BE2C (cell line): ENCODE measurements at regions not wholly inside any gene's neighbourhood (a gene's known extent, or its start where the extent isn't known, plus 50 kb on each side); places are given as distances from the start of the nearest gene placed in this dataset.
A peak's percentile ranks its signal among the peaks of the same experiment; 100 is the strongest.
"Not testable (repeated sequence)": the region's sequence is repeated elsewhere in the genome, so short reads cannot be mapped to it uniquely, and the experiment has no call there.

ENCODE experiments used
- DNase-seq: peaks from one replicate; pipeline ENCODE4 v3.0.0-alpha.2; 2020
- H3K27me3 ChIP-seq: fragments of 250-450 bp; sonication (Bioruptor Pico); 2 replicates; pipeline ENCODE4 v1.5.1; 2020; ENCODE audit warnings: mild to moderate bottlenecking
- H3K36me3 ChIP-seq: fragments of 250-450 bp; sonication (Bioruptor Pico); 2 replicates; pipeline ENCODE4 v1.5.1; 2020; ENCODE audit warnings: mild to moderate bottlenecking
- H3K4me1 ChIP-seq: fragments of 250-450 bp; sonication (Bioruptor Pico); 2 replicates; pipeline ENCODE4 v1.5.1; 2020
- H3K4me3 ChIP-seq: 2 replicates; pipeline ENCODE4 v1.5.1; 2011; ENCODE audit warnings: low read depth, low read length
- H3K9me3 ChIP-seq: fragments of 250-450 bp; sonication (Bioruptor Pico); 2 replicates; pipeline ENCODE4 v1.5.1; 2020
- TF ChIP-seq, protein P1 (sequence below): IDR thresholded peaks from 2 replicates; pipeline ENCODE4 v1.5.1; 2012; ENCODE audit warnings: mild to moderate bottlenecking, low read depth, low read length

- H3K36me3 ChIP-seq, DNase-seq, H3K27me3 ChIP-seq, H3K9me3 ChIP-seq, H3K4me1 ChIP-seq, H3K4me3 ChIP-seq: not testable (repeated sequence)
- TF ChIP-seq, protein P1, sequence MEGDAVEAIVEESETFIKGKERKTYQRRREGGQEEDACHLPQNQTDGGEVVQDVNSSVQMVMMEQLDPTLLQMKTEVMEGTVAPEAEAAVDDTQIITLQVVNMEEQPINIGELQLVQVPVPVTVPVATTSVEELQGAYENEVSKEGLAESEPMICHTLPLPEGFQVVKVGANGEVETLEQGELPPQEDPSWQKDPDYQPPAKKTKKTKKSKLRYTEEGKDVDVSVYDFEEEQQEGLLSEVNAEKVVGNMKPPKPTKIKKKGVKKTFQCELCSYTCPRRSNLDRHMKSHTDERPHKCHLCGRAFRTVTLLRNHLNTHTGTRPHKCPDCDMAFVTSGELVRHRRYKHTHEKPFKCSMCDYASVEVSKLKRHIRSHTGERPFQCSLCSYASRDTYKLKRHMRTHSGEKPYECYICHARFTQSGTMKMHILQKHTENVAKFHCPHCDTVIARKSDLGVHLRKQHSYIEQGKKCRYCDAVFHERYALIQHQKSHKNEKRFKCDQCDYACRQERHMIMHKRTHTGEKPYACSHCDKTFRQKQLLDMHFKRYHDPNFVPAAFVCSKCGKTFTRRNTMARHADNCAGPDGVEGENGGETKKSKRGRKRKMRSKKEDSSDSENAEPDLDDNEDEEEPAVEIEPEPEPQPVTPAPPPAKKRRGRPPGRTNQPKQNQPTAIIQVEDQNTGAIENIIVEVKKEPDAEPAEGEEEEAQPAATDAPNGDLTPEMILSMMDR = 0 out of 2 replicates have a peak, but pooled peaks have one; percentile 24
Measured at GRCh38 chr14:106537597-106537996, 1011.2 kb downstream of the TMEM121 start.

DNA sequence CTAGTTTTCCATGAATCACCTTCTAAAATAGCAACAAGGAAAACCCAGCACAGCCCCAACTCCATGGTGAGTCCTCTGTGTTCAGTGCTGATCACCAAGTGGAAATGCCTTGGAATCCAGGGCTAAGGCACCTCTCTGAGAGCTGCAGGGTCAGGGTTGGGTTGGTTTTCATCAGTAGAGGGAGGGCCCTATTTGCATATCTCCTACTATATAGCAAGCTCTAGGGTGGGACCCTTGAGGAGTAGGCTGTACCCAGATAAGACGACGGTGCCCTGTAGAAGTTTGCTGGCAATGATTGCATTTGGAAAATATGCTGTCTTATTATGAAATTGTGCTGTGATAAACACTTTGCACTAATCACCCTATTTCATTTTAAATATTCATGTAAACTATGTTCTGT is 1011.8 kb downstream of the TMEM121 start:
- H3K4me1 ChIP-seq = no peaks in the 10 kb centered on the region
- no peaks in the 10 kb centered on the region for H3K36me3 ChIP-seq
- 0 out of 2 replicates have a peak, but pooled peaks cover 3% of the 10 kb centered on the region for H3K27me3 ChIP-seq
- no peak overlapping the region for H3K4me3 ChIP-seq
- no peak for DNase-seq
- TF ChIP-seq, protein P1 = no peak
- H3K9me3 ChIP-seq = no peaks in the 10 kb centered on the region

DNA sequence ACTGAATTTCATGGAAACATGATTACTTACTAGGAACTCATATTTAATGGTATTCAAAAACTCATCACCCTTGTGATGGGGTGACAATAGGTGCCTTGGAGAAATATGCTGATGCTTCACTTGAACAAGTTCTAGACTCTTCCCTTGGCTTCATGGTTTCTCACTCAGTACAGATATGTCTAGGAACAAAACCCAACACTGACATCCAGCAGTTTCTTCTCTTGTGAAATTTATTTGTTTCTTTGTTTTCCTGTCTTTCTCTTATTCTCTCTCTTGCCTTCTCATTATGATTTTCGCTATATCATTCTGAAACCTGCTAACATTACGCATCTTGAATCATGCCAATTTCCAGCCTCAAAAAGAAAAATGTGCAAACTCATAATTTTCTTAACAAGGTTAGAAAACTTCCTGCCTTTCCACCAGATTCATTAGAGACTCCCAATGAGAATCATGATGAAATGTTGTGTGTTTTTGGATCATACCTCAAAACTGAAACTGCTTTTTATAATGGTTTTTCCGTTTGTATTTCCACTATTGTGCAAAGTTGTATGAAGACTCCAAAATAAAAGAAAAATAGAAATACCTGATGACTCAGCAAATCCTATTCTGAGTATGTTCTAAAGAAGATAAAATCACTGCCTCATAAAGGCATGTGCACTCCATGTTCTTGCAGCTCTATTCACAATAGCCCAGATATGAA is 1021.5 kb downstream of the TMEM121 start:
- no peaks in the 10 kb centered on the region for H3K27me3 ChIP-seq
- no peaks in the 10 kb centered on the region for H3K9me3 ChIP-seq
- no peaks in the 10 kb centered on the region for H3K4me1 ChIP-seq
- no peak for DNase-seq
- no peaks in the 10 kb centered on the region for H3K36me3 ChIP-seq
- TF ChIP-seq, protein P1 = no peak
- H3K4me3 ChIP-seq = no peak overlapping the region

GRCh38 chr14:106549064-106549463 is 1022.7 kb downstream of the TMEM121 start:
- no peak overlapping the region for H3K4me3 ChIP-seq
- no peaks in the 10 kb centered on the region for H3K27me3 ChIP-seq
- no peak for DNase-seq
- TF ChIP-seq, protein P1 = no peak
- no peaks in the 10 kb centered on the region for H3K36me3 ChIP-seq
- H3K9me3 ChIP-seq = no peaks in the 10 kb centered on the region
- H3K4me1 ChIP-seq = no peaks in the 10 kb centered on the region

DNA sequence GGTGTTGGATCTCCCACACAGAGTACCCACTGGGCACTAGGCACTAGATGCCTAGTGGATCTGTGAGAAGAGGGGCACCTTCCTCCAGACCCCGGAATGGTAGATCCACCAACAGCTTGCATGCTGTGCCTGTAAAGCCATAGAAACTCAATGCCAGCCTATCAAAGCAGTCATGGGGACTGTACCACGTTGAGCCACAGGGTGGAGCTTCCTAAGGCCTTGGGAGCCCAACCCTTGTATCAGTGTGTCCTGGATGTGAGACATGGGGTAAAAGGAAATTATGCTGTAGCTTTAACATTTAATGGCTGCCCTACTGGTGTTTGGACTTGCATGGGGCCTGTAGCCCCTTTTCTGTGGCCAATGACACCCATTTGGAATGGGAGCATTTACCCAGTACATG is 1024.9 kb downstream of the TMEM121 start:
- TF ChIP-seq, protein P1 = peak; percentile 35
- no peaks in the 10 kb centered on the region for H3K4me1 ChIP-seq
- H3K9me3 ChIP-seq = no peaks in the 10 kb centered on the region
- no peaks in the 10 kb centered on the region for H3K27me3 ChIP-seq
- DNase-seq = no peak
- no peak overlapping the region for H3K4me3 ChIP-seq
- H3K36me3 ChIP-seq = no peaks in the 10 kb centered on the region

DNA sequence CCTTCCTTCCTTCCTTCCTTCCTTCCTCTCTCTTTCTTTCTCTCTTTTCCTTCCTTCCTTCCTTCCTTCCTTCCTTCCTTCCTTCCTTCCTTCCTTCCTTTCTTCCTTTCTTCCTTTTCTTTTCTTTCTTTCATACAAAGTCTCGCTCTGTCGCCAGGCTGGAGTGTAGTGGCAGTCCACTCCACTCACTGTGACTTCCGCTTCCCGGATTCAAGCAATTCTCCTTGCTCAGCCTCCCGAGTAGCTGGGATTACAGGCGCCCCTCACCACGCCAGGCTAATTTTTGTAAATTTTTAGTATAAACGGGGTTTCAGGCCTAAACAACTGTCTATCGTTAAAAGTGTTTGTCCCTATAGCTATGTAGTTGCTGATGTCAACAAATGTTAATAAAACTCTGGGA is 1029.8 kb downstream of the TMEM121 start:
- DNase-seq, H3K9me3 ChIP-seq, H3K36me3 ChIP-seq, H3K4me1 ChIP-seq, H3K27me3 ChIP-seq, H3K4me3 ChIP-seq: not testable (repeated sequence)
